ENCODE measurements at regions not wholly inside any gene's neighbourhood (a gene's known extent, or its start where the extent isn't known, plus 50 kb on each side); places are given as distances from the start of the nearest gene placed in this dataset.

- Histone ChIP-seq H3K36me3 (ENCODE audit: insufficient read depth, low read length) (no peaks in the 10 kb centered on the region), H3K9ac (ENCODE audit: low read depth, low read length, poor library complexity, severe bottlenecking) (no peak overlapping the region), H3K27me3 (ENCODE audit: insufficient read depth, low read length, poor library complexity, severe bottlenecking) (no peaks in the 10 kb centered on the region), H2AFZ (ENCODE audit: low read length) (no peak overlapping the region), H3K4me1 (ENCODE audit: insufficient read depth, low read length, poor library complexity, severe bottlenecking) (peaks cover 34% of the 10 kb centered on the region), H3K4me2 (ENCODE audit: low read depth, low read length, poor library complexity, severe bottlenecking) (no peak overlapping the region), H3K79me2 (ENCODE audit: insufficient read depth, low read length) (no peaks in the 10 kb centered on the region), H4K20me1 (ENCODE audit: insufficient read depth, low read length, poor library complexity, severe bottlenecking) (no peaks in the 10 kb centered on the region), H3K9me2 (replicated peaks; ENCODE audit: low read depth, low read length) (no peaks in the 10 kb centered on the region), H3F3A (ENCODE audit: low read depth) (no peaks in the 10 kb centered on the region), H3K9me3 (ENCODE audit: insufficient read depth, low read depth, low read length) (no peaks in the 10 kb centered on the region), H3K4me3 (ENCODE audit: low read length, poor library complexity, severe bottlenecking) (no peak overlapping the region)
- TF ChIP-seq CTCF (conservative IDR thresholded peaks at IDR 0.05; ENCODE audit: low read length) = no peak
- no peak for TF ChIP-seq EZH2phosphoT487 (IDR thresholded peaks at IDR 0.05; ENCODE audit: borderline replicate concordance)
These were observed 286.9 kb upstream of the USP25 start for GRCh38 chr21:15442743-15443469.

DNA sequence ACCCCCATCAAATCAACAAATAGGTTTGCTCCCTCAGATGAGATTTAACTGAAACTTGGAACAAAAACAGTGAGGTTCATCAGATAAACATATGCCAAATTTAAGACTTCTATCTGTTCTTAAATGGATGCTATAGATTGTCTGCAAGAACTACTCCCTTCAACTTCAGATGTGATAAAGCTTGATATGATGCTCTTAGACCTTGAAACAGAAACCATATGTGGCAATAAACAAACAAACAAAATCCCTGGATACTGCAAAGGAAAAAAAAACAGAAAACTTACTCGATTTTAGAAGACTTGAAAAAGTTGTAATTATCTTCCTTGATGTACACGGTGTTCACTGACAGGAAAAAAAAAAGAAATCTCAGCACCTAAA lies 286.1 kb upstream of the USP25 start:
- Histone ChIP-seq H4K20me1 (ENCODE audit: insufficient read depth, low read length, poor library complexity, severe bottlenecking) (no peaks in the 10 kb centered on the region), H3K36me3 (ENCODE audit: insufficient read depth, low read length) (no peaks in the 10 kb centered on the region), H3K4me3 (ENCODE audit: low read length, poor library complexity, severe bottlenecking) (no peak overlapping the region), H3K79me2 (ENCODE audit: insufficient read depth, low read length) (no peaks in the 10 kb centered on the region), H2AFZ (ENCODE audit: low read length) (no peak overlapping the region), H3K4me2 (ENCODE audit: low read depth, low read length, poor library complexity, severe bottlenecking) (no peak overlapping the region), H3K4me1 (ENCODE audit: insufficient read depth, low read length, poor library complexity, severe bottlenecking) (peaks cover 27% of the 10 kb centered on the region), H3K9me2 (replicated peaks; ENCODE audit: low read depth, low read length) (no peaks in the 10 kb centered on the region), H3K9ac (ENCODE audit: low read depth, low read length, poor library complexity, severe bottlenecking) (no peak overlapping the region), H3K27me3 (ENCODE audit: insufficient read depth, low read length, poor library complexity, severe bottlenecking) (no peaks in the 10 kb centered on the region), H3F3A (ENCODE audit: low read depth) (no peaks in the 10 kb centered on the region), H3K9me3 (ENCODE audit: insufficient read depth, low read depth, low read length) (no peaks in the 10 kb centered on the region)
- no peak for TF ChIP-seq CTCF (conservative IDR thresholded peaks at IDR 0.05; ENCODE audit: low read length)
- no peak for TF ChIP-seq EZH2phosphoT487 (IDR thresholded peaks at IDR 0.05; ENCODE audit: borderline replicate concordance)

- Histone ChIP-seq H3K27me3 (ENCODE audit: insufficient read depth, low read length, poor library complexity, severe bottlenecking) (no peaks in the 10 kb centered on the region), H3K9me3 (ENCODE audit: insufficient read depth, low read depth, low read length) (peaks cover 2% of the 10 kb centered on the region; the same call in 1 of the 2 replicates), H3K79me2 (ENCODE audit: insufficient read depth, low read length) (no peaks in the 10 kb centered on the region), H3K9me2 (replicated peaks; ENCODE audit: low read depth, low read length) (no peaks in the 10 kb centered on the region), H4K20me1 (ENCODE audit: insufficient read depth, low read length, poor library complexity, severe bottlenecking) (no peaks in the 10 kb centered on the region), H3K36me3 (ENCODE audit: insufficient read depth, low read length) (no peaks in the 10 kb centered on the region), H3K4me1 (ENCODE audit: insufficient read depth, low read length, poor library complexity, severe bottlenecking) (peaks cover 23% of the 10 kb centered on the region), H3K9ac (ENCODE audit: low read depth, low read length, poor library complexity, severe bottlenecking) (no peak overlapping the region), H3K4me3 (ENCODE audit: low read length, poor library complexity, severe bottlenecking) (no peak overlapping the region), H3K4me2 (ENCODE audit: low read depth, low read length, poor library complexity, severe bottlenecking) (no peak overlapping the region), H3F3A (ENCODE audit: low read depth) (no peaks in the 10 kb centered on the region), H2AFZ (ENCODE audit: low read length) (no peak overlapping the region)
- TF ChIP-seq CTCF (conservative IDR thresholded peaks at IDR 0.05; ENCODE audit: low read length) = no peak
- TF ChIP-seq EZH2phosphoT487 (IDR thresholded peaks at IDR 0.05; ENCODE audit: borderline replicate concordance) = no peak
These were observed 285.4 kb upstream of the USP25 start for GRCh38 chr21:15444118-15444960.
